ENCODE measurements at regions not wholly inside any gene's neighbourhood (a gene's known extent, or its start where the extent isn't known, plus 50 kb on each side); places are given as distances from the start of the nearest gene placed in this dataset.
"Not testable (repeated sequence)": the region's sequence is repeated elsewhere in the genome, so short reads cannot be mapped to it uniquely, and the experiment has no call there.

- DNase-seq (ENCODE audit: low read depth, low spot score): no peak
Observed at GRCh38 chr16:26710450-26710849, 356.3 kb upstream of the C16orf82 start.

DNA sequence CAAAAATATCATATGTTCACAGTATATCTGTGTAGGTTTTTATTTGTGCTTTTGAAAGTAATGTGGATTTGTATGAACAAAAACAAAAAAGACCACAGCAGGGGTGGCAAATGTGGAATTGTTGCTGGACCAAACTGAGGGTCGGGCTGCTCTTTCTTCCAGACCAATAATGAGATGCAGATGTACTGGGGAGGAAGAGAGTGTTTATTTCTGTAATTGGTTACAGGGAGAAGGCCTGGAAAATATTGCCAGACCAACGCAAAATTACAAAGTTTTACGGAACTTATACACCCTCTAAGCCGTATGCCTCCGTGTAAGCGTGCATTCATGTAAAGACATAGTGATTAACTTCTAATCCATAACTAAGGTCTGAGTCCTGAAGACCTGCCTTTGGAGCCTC is 353.9 kb upstream of the C16orf82 start:
- DNase-seq (ENCODE audit: low read depth, low spot score): no peak

DNA sequence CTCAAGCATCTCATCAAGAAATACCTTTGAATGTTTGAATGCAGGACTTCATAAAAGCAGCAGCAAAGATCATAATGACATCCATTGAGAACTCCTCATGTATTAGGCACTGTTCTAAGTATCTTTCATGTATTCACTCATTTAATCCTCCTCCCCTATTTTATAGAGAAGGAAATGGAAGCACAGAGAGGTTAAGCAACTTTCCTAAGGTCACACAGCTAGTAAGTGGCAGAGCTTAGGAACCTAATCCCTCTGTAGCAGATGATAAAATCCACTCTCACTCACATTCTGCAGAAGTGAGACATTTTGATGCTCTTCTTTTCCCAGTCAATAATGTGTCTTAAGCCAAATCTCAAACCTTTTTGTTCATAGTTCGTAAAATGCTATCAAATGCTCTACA is 350.8 kb upstream of the C16orf82 start:
- DNase-seq (ENCODE audit: low read depth, low spot score): no peak

- DNase-seq (ENCODE audit: low read depth, low spot score): no peak
Observed at GRCh38 chr16:26717826-26718225, 348.9 kb upstream of the C16orf82 start.

DNA sequence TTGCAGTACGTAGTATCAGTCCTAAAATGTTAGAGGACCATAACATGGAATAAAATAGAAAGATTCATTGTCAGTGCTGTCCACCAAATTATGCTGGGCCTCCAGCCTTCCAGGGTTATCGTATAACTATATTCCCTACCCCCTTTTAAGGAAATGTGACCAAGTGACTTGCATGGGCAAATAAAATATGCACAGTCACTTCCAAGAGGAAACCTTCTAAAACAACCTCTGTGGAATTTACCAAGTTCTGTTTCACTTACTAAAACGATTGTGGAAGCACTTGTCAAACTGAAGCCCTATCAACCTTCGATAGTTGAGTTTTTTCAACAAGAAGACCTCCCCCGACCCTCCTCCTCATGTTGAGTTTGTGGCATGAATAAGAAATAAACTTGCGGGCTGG is 345.4 kb upstream of the C16orf82 start:
- no peak for DNase-seq (ENCODE audit: low read depth, low spot score)

DNA sequence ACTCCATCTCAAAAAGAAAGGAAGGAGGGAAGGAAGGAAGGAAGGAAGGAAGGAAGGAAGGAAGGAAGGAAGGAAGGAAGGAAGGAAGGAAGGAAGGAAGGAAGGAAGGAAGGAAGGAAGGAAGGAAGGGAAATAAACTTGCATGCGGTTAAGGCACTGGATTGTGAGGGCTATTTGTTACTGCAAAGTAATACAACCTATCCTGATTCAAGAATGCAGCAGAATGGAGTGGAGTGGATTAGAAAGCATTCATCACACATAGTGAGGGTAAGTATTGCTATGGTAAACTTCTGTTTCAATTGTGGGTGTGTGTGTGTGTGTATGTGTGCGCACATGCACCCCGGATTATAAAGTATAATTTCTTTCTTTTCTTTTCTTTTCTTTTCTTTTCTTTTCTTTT is 344.8 kb upstream of the C16orf82 start:
- DNase-seq (ENCODE audit: low read depth, low spot score): not testable (repeated sequence)

- DNase-seq (ENCODE audit: low read depth, low spot score): no peak
Observed at GRCh38 chr16:26724189-26724588, 342.5 kb upstream of the C16orf82 start.

GRCh38 chr16:26727848-26728247 is 338.9 kb upstream of the C16orf82 start:
- no peak for DNase-seq (ENCODE audit: low read depth, low spot score)

- DNase-seq (ENCODE audit: low read depth, low spot score): no peak
Observed at GRCh38 chr16:26729951-26730541, 336.7 kb upstream of the C16orf82 start.

- no peak for DNase-seq (ENCODE audit: low read depth, low spot score)
Observed at GRCh38 chr16:26731729-26732128, 335.0 kb upstream of the C16orf82 start.

DNA sequence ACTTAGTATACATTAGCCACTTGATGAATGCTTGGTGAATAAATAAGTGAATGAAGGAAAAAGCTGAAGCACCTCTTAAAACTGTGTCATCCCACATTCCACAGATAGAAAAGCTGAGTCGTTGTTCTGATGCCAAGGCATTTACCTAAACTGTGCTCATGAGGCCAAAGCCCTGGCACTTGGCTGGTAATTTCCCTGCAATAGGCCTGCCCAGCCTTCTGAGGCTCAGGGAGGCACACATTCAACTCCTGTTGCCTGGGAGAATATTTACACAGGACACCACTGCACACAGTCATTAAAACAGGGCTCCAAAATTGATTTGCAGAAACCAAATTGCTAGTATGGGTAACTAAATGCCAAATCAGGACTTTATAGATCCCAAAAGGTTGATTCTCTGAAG is 333.0 kb upstream of the C16orf82 start:
- DNase-seq (ENCODE audit: low read depth, low spot score): no peak

DNA sequence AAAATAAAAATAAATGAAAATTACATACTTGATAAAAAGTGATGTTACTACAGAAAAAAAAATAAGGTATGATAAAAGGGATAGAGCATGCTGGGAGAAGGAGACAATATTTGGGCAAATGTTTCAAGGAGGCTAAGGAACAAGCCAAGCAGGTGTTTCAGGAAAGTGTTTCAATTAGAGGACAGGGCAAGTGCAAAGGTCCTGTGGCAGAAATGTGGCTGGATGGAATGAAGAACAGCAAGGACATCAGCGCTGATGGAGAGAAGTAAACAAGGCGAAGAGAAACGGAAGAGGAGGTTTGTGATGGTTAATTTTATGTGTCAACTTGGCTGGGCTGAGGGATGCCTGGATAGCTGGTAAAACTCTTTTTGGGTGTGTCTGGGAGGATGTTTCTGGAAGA is 331.2 kb upstream of the C16orf82 start:
- no peak for DNase-seq (ENCODE audit: low read depth, low spot score)

DNA sequence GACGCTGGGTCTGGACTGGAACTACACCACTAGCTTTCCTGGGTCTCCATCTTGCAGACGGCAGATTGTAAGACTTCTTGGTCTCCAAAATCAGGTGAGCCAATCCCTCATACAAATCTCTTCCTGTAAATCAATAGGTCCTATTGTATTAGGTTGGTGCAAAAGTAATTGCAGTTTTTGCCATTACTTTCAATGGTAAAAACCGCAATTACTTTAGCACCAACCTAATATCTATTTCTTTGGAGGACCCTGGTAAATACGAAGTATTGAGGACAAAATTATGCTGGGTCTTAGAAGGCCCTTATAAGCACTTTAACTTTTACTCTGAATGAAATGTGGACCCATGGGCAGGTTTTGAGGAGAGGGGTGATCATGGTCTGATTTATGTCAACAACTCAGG is 330.6 kb upstream of the C16orf82 start:
- no peak for DNase-seq (ENCODE audit: low read depth, low spot score)

- no peak for DNase-seq (ENCODE audit: low read depth, low spot score)
Observed at GRCh38 chr16:26740771-26741170, 326.0 kb upstream of the C16orf82 start.

DNA sequence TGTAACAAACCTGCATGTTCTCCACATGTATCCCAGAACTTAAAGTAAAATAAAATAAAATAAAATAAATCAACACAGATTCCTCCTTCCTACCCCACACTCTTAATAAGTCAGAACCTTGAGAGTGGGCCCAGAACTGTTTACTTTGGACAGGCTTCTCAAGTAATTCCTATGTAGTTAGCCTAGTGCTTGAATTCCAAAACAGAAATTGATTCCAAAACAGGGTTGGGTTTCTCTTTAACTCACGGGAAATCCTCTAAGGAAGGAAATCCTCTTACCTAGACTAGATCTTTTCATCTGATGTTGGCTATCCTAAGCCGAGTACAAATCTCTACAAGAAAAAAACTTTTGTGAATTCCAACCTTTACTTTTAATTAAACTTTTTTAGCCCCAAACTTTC is 324.7 kb upstream of the C16orf82 start:
- DNase-seq (ENCODE audit: low read depth, low spot score): no peak

DNA sequence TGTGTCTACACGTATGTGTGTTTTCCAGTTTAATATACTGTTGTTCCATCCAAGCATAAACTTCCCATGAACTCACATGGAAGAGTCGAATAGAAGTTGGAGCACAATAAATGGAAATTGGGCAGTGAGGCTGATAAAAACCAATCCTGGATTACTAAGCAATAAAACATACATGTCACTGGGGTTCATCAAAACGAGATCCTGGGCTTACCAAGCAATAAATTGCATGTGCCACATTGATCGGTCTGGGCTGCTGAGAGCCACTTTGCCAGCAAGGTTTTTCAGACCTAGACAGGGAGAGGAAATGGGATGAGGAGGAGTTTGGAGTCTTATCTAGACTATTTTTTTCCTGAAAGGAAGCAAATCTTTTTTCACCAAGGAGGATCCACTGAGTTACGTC is 322.3 kb upstream of the C16orf82 start:
- no peak for DNase-seq (ENCODE audit: low read depth, low spot score)

DNA sequence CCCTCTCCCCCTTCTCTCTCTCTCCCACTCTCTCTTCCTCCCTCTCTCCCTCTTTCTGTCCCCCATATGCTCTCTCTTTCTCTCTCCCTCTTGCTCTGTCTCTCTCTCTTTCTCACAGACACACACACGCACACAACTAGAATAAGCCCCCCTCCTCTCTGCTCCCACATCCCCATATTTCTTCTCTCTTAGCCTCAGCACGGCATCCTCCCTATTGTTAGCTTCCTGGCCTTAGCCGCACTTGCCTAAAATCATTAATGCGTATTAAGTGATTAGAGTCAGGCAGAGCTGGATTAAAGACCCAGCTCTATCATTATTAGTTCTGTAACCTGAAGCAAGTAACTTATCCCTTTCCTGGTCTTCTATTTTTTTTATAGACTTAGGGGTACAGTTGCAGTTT is 319.0 kb upstream of the C16orf82 start:
- no peak for DNase-seq (ENCODE audit: low read depth, low spot score)

- no peak for DNase-seq (ENCODE audit: low read depth, low spot score)
Observed at GRCh38 chr16:26749072-26749471, 317.7 kb upstream of the C16orf82 start.

DNA sequence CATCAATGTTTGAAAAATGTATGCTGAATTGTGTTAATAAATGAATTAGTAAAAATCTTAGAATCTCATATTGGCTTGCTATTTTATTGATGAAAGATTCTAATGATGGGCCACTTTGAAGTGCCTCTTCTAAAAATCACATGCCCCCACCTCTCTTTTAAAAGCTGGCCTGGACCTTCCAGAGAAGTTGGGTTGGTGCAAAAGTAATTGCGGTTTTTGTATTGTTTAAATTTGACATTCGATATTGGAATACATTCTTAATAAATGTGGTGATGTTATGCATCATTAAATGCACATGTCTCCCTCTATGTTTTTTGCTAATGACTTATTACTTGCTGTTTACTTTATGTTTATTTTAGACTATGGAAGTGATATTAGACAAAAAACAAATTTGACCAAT is 314.6 kb upstream of the C16orf82 start:
- no peak for DNase-seq (ENCODE audit: low read depth, low spot score)

DNA sequence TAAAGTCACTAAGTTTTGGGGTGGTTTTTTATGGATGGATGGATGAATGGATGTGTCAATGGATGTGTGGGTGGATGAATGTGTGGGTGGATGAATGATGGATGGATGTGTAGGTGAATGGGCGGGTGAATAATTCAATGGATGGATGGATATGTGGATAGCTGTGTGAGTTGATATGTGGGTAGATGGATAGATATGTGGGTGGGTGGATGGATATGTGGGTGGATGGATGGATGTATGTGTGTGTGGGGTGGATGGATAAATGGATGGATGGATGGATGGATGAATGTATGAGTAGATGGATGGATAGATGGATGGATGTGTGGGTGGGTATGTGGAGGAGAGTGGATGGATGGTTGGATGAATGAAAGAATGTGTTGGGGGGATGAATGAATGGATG is 310.1 kb upstream of the C16orf82 start:
- DNase-seq (ENCODE audit: low read depth, low spot score): no peak

- DNase-seq (ENCODE audit: low read depth, low spot score): no peak
Observed at GRCh38 chr16:26762594-26762993, 304.1 kb upstream of the C16orf82 start.

- no peak for DNase-seq (ENCODE audit: low read depth, low spot score)
Observed at GRCh38 chr16:26765087-26765486, 301.6 kb upstream of the C16orf82 start.

DNA sequence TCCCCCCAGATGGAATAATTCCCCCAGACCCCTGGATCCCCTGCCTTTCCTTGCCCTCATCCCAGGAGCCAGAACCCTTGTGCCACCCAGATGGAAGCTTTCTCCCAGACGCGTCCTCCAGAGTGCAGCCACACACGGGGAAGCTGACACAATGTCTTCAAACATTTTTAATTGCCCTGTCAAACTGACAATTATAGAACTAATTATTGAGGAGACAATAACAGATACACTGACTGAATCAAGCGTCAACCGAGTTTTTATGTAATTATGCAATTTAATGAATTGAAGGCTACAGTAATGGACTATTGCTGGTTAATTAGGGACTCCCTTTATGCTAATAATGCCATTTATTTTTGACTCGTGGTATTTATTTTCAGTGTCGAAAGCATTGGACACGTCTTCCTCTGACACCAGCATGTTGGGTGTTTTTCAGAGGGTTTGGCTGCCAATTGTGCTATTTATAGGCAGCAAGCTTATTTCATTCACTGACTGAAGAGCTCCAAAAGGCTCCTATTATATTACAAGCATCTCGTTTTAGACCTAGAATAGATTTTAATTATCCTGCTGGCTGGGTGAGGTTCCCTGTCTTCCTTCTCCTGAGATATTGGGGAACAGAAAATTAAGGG is 298.2 kb upstream of the C16orf82 start:
- DNase-seq (ENCODE audit: low read depth, low spot score): no peak

DNA sequence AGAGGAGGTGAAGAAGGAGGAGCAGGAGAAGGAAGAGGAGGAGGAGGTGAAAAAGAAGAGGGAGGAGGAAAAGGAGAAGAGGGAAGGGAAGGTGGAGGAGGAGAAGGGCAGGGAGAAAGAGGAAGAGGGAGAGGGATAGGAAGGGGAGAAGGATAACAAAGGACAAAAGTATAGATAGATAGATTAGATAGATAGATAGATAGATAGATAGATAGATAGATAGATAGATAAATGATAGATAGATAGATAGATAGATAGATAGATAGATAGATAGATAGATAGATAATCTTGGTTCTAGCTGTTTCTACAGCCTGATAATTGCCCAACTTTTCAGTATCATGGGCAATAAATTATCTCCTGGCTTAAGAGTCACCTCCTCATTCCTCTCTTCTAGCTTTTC is 296.2 kb upstream of the C16orf82 start:
- no peak for DNase-seq (ENCODE audit: low read depth, low spot score)
